ENCODE measurements at regions not wholly inside any gene's neighbourhood (a gene's known extent, or its start where the extent isn't known, plus 50 kb on each side); places are given as distances from the start of the nearest gene placed in this dataset.

DNA sequence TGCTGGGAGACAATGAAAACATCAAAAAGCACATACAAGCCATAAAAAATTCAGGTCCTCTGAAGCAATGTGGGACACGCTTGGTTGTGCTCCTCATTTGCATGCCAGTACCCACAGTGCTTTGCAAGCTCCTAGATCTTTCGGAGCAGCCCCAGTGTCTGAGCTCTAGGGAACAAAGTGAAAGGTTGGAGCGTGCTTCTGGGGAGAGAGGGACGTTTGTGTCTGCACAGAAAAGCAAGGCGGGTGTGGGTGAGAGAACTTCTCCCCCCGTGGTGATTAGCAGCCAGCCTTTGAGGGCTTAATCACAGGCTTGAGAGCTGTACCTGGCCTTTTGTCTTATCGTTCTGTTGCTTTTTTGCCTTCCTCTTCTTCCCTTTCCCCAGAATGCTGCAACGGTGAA is 76.7 kb upstream of the HABP2 start:
- TF ChIP-seq TAF1 (IDR thresholded peaks at IDR 0.05; ENCODE audit: borderline replicate concordance, insufficient read depth, low read length) (no peak), SIN3A (IDR thresholded peaks at IDR 0.05; ENCODE audit: borderline replicate concordance, insufficient read depth, low read length) (no peak)
- TF ChIP-seq, protein P1, sequence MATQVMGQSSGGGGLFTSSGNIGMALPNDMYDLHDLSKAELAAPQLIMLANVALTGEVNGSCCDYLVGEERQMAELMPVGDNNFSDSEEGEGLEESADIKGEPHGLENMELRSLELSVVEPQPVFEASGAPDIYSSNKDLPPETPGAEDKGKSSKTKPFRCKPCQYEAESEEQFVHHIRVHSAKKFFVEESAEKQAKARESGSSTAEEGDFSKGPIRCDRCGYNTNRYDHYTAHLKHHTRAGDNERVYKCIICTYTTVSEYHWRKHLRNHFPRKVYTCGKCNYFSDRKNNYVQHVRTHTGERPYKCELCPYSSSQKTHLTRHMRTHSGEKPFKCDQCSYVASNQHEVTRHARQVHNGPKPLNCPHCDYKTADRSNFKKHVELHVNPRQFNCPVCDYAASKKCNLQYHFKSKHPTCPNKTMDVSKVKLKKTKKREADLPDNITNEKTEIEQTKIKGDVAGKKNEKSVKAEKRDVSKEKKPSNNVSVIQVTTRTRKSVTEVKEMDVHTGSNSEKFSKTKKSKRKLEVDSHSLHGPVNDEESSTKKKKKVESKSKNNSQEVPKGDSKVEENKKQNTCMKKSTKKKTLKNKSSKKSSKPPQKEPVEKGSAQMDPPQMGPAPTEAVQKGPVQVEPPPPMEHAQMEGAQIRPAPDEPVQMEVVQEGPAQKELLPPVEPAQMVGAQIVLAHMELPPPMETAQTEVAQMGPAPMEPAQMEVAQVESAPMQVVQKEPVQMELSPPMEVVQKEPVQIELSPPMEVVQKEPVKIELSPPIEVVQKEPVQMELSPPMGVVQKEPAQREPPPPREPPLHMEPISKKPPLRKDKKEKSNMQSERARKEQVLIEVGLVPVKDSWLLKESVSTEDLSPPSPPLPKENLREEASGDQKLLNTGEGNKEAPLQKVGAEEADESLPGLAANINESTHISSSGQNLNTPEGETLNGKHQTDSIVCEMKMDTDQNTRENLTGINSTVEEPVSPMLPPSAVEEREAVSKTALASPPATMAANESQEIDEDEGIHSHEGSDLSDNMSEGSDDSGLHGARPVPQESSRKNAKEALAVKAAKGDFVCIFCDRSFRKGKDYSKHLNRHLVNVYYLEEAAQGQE (IDR thresholded peaks at IDR 0.05; ENCODE audit: insufficient read depth in 1 of 2, low read depth in 2 of 2, low read length in 2 of 2), result no peak

Measured in PFSK-1 (cell line).